Adrenal gland (tissue), 5 donors: ENCODE measurements at regions not wholly inside any gene's neighbourhood (a gene's known extent, or its start where the extent isn't known, plus 50 kb on each side); places are given as distances from the start of the nearest gene placed in this dataset.

Experiments
- CTCF ChIP-seq, 6 experiments: fragments of 450-650 bp in 4 of 6; fragments of 200-600 bp in 2 of 6; sonication (generic) in 1 of 6; IDR thresholded peaks; 1 replicate in 5 of 6; 2 replicates in 1 of 6; pipeline versions ENCODE4 v1.5.1 to v1.8.0; 2016 to 2021; ENCODE audit warnings: antibody characterized with exemption in 6 of 6, mild to moderate bottlenecking in 2 of 6, moderate library complexity in 1 of 6
- POLR2A ChIP-seq, 2 donors: fragments of 450-650 bp; IDR thresholded peaks; one replicate each; pipeline ENCODE4 v1.6.1; 2017; ENCODE audit warnings: antibody characterized with exemption in 2 of 2, mild to moderate bottlenecking in 2 of 2, moderate library complexity in 1 of 2
- donor health status: DM: no; HTN: no; CAD: no.

- TF ChIP-seq CTCF (IDR thresholded peaks at IDR 0.05): no peak
- TF ChIP-seq POLR2A (IDR thresholded peaks at IDR 0.05): no peak
These were observed 205.2 kb upstream of the CXCR4 start for GRCh38 chr2:136323195-136323594.
